PC-3 (cell line): ENCODE measurements at regions not wholly inside any gene's neighbourhood (a gene's known extent, or its start where the extent isn't known, plus 50 kb on each side); places are given as distances from the start of the nearest gene placed in this dataset.

ENCODE experiments used
- CTCF ChIP-seq: fragments of 300-600 bp; sonication (generic); conservative IDR thresholded peaks from 2 replicates; pipeline ENCODE4 v1.5.1; 2017; ENCODE audit warnings: antibody characterized with exemption, low read depth, mild to moderate bottlenecking, low read length
- EZH2phosphoT487 ChIP-seq: fragments of 300-600 bp; sonication (generic); IDR thresholded peaks from 2 replicates; pipeline ENCODE4 v1.6.1; 2018; ENCODE audit warnings: mild to moderate bottlenecking, antibody characterized with exemption, low read length, borderline replicate concordance

- TF ChIP-seq EZH2phosphoT487 (no peak), CTCF (no peak)
Measured at GRCh38 chr15:39336926-39337325, 244.0 kb upstream of the THBS1 start.
